ENCODE measurements at regions not wholly inside any gene's neighbourhood (a gene's known extent, or its start where the extent isn't known, plus 50 kb on each side); places are given as distances from the start of the nearest gene placed in this dataset.

DNA sequence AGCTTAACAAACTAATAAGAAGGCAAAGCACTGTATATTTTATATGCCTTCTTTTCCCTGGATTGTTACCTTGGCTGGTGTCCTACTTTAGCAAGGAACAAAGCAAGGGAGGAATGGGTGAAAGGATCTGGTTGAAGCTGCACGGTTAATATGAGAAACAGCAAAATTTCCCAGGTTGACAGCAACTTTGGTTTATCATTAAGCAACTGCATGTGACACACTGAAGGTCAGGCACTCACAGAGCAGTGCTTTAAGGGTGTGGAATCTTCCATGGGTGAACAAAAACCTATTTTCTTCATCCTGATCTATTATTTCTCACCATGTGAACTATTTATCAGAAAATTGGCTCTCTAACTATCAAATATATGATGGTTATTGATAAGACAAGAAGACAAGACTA lies 109.0 kb upstream of the ATP10B start:
- TF ChIP-seq POLR2A (IDR thresholded peaks at IDR 0.05; ENCODE audit: low read length) (no peak), GATA1 (IDR thresholded peaks at IDR 0.05; ENCODE audit: low read depth, low read length) (no peak)

All from erythroblast (primary cell).